ENCODE measurements at regions not wholly inside any gene's neighbourhood (a gene's known extent, or its start where the extent isn't known, plus 50 kb on each side); places are given as distances from the start of the nearest gene placed in this dataset.
A peak's percentile ranks its signal among the peaks of the same experiment; 100 is the strongest.
"Not testable (repeated sequence)": the region's sequence is repeated elsewhere in the genome, so short reads cannot be mapped to it uniquely, and the experiment has no call there.

DNA sequence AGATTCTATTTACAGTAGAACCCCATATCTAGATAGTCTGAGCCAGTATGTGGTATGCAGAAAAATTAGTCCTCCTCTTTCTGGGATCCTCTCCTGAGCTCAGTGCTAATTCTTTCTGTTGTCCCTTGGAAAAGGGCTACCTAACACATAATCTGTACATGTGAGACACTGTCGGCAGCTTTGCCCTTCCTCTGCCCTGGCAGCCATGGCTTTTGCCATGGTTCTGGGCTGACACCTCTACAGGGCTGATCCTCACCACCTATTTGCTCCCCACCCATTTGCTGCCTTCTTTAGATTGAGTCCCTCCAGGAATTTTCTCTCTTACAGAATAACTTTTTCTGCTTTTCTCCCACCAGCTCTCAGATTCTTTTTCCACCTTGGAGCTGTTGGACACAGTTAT is 64.7 kb upstream of the MAP9 start:
- Histone ChIP-seq H3K4me1 (0 out of 3 replicates have a peak, but pooled peaks cover 3% of the 10 kb centered on the region), H3K27ac (no peak overlapping the region), H3K9me3 (no peaks in the 10 kb centered on the region), H3K4me3 (no peak overlapping the region), H3K4me2 (peak overlapping the region; percentile 74; the same call in 2 of the 3 replicates)
- ChIA-PET POLR2A (no interaction called here), CTCF (no interaction called here)
- no peak for TF ChIP-seq TFCP2L1 (CRISPR knock-in tag; IDR thresholded peaks at IDR 0.05)
- no peak for TF ChIP-seq CHD4 (IDR thresholded peaks at IDR 0.05; ENCODE audit: borderline replicate concordance)
- ATAC-seq (peak; percentile 62 to 64; a peak in 3 of 6 replicates), DNase-seq (ENCODE audit: low read depth in 1 of 2, low spot score in 1 of 2) (no peak), FAIRE-seq (no peak)
- 8% methylated on average over 1 of the region's 1 CpG for WGBS (ENCODE audit: missing lambda C conversion rate)

DNA sequence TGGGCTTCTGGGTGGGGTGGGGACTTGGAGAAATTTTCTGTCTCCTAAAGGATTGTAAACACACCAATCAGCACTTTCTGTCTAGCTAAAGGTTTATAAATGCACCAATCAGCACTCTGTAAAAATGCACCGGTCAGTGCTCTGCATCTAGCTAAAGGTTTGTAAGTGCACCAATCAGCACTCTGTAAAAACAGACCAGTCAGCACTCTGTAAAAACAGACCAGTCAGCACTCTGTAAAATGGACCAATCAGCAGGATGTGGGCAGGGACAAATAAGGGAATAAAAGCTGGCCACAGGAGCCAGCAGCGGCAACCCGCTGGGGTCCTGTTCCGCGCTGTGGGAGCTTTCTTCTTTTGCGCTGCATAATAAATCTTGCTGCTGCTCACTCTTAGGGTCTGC is 63.0 kb upstream of the MAP9 start:
- H3K4me1 ChIP-seq; H3K9me3 ChIP-seq; DNase-seq (ENCODE audit: low read depth in 1 of 2, low spot score in 1 of 2); H3K27ac ChIP-seq; CTCF ChIA-PET; H3K4me2 ChIP-seq; H3K4me3 ChIP-seq; FAIRE-seq; POLR2A ChIA-PET; ATAC-seq: not testable (repeated sequence)
- peak; percentile 86 for TF ChIP-seq MAFK (IDR thresholded peaks at IDR 0.05; ENCODE audit: partially characterized antibody)
- 82% methylated on average over 6 of the region's 6 CpGs for WGBS (ENCODE audit: missing lambda C conversion rate)

DNA sequence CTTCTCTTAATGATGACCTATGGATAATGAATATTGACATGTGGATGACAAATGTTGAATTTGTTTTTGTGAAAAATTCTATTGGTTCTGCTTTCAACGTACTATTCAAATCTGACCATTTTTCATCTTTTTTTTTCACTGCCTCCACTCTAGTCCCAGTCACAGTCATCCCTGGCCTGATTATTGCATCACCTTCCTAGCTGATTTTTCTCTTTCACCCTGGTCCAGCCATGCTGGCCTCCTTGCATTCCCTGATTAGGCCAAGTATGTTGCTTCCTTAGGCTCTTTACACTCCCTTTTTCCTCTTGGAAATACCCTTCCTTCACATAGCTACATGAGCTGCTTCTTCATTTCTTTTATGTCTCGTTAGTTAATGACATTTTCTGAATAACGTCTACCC is 58.1 kb upstream of the MAP9 start:
- Histone ChIP-seq H3K4me2 (no peak overlapping the region), H3K9me3 (no peaks in the 10 kb centered on the region), H3K4me1 (0 out of 3 replicates have a peak, but pooled peaks cover 2% of the 10 kb centered on the region), H3K27ac (no peak overlapping the region), H3K4me3 (no peak overlapping the region)
- POLR2A ChIA-PET: no interaction called here
- CTCF ChIA-PET: interaction anchor here (1.0 to 1.3 kb wide), 2 partner anchors 9 to 1610 kb away, joined by 3 to 5 read pairs; no protein-coding TSS in a partner anchor
- no peak for ATAC-seq
- TF ChIP-seq SREBF2 (IDR thresholded peaks at IDR 0.05) (no peak), MAFK (IDR thresholded peaks at IDR 0.05; ENCODE audit: partially characterized antibody) (no peak), BHLHE40 (IDR thresholded peaks at IDR 0.05; ENCODE audit: low read depth, low read length) (no peak), EP300 (IDR thresholded peaks at IDR 0.05) (no peak), ELK1 (IDR thresholded peaks at IDR 0.05; ENCODE audit: low read depth, low read length) (no peak), POLR2AphosphoS2 (conservative IDR thresholded peaks at IDR 0.05; ENCODE audit: low read length) (no peak), TP53 (CRISPR knock-in tag; IDR thresholded peaks at IDR 0.05) (no peak), CHD4 (IDR thresholded peaks at IDR 0.05; ENCODE audit: borderline replicate concordance) (no peak), PHF8 (IDR thresholded peaks at IDR 0.05; ENCODE audit: borderline replicate concordance, low read depth) (no peak)
- TF ChIP-seq, protein P1, sequence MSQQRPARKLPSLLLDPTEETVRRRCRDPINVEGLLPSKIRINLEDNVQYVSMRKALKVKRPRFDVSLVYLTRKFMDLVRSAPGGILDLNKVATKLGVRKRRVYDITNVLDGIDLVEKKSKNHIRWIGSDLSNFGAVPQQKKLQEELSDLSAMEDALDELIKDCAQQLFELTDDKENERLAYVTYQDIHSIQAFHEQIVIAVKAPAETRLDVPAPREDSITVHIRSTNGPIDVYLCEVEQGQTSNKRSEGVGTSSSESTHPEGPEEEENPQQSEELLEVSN (IDR thresholded peaks at IDR 0.05; ENCODE audit: borderline replicate concordance, low read depth): no peak
- FAIRE-seq: no peak
- WGBS (ENCODE audit: missing lambda C conversion rate): 51% methylated on average over 3 of the region's 3 CpGs
- no peak for DNase-seq (ENCODE audit: low read depth in 1 of 2, low spot score in 1 of 2)

GRCh38 chr4:155434366-155434765 is 57.6 kb upstream of the MAP9 start:
- CTCF ChIA-PET: interaction anchor here (1.0 kb wide), 1 partner anchor 1611 kb away, joined by 3 read pairs; no protein-coding TSS in a partner anchor
- ATAC-seq (no peak), FAIRE-seq (no peak), DNase-seq (ENCODE audit: low read depth in 1 of 2, low spot score in 1 of 2) (no peak)
- 57% methylated on average over 1 of the region's 1 CpG for WGBS (ENCODE audit: missing lambda C conversion rate)
- POLR2A ChIA-PET: no interaction called here
- Histone ChIP-seq H3K9me3 (no peaks in the 10 kb centered on the region), H3K4me3 (no peak overlapping the region), H3K27ac (no peak overlapping the region), H3K4me2 (no peak overlapping the region), H3K4me1 (0 out of 3 replicates have a peak, but pooled peaks cover 2% of the 10 kb centered on the region)
- TF ChIP-seq POLR2AphosphoS2 (conservative IDR thresholded peaks at IDR 0.05; ENCODE audit: low read length): no peak
- no peak for TF ChIP-seq KDM5A (IDR thresholded peaks at IDR 0.05)
- TF ChIP-seq SMC3 (IDR thresholded peaks at IDR 0.05): no peak
- no peak for TF ChIP-seq CHD4 (IDR thresholded peaks at IDR 0.05; ENCODE audit: borderline replicate concordance)
- TF ChIP-seq, protein P2, sequence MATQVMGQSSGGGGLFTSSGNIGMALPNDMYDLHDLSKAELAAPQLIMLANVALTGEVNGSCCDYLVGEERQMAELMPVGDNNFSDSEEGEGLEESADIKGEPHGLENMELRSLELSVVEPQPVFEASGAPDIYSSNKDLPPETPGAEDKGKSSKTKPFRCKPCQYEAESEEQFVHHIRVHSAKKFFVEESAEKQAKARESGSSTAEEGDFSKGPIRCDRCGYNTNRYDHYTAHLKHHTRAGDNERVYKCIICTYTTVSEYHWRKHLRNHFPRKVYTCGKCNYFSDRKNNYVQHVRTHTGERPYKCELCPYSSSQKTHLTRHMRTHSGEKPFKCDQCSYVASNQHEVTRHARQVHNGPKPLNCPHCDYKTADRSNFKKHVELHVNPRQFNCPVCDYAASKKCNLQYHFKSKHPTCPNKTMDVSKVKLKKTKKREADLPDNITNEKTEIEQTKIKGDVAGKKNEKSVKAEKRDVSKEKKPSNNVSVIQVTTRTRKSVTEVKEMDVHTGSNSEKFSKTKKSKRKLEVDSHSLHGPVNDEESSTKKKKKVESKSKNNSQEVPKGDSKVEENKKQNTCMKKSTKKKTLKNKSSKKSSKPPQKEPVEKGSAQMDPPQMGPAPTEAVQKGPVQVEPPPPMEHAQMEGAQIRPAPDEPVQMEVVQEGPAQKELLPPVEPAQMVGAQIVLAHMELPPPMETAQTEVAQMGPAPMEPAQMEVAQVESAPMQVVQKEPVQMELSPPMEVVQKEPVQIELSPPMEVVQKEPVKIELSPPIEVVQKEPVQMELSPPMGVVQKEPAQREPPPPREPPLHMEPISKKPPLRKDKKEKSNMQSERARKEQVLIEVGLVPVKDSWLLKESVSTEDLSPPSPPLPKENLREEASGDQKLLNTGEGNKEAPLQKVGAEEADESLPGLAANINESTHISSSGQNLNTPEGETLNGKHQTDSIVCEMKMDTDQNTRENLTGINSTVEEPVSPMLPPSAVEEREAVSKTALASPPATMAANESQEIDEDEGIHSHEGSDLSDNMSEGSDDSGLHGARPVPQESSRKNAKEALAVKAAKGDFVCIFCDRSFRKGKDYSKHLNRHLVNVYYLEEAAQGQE (IDR thresholded peaks at IDR 0.05): no peak
- TF ChIP-seq CTCF (IDR thresholded peaks at IDR 0.05): no peak
- no peak for TF ChIP-seq JUNB (IDR thresholded peaks at IDR 0.05)
- TF ChIP-seq, protein P3, sequence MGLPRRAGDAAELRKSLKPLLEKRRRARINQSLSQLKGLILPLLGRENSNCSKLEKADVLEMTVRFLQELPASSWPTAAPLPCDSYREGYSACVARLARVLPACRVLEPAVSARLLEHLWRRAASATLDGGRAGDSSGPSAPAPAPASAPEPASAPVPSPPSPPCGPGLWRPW (IDR thresholded peaks at IDR 0.05): no peak
- no peak for TF ChIP-seq ZSCAN20 (CRISPR knock-in tag; IDR thresholded peaks at IDR 0.05)
- TF ChIP-seq CHD2 (IDR thresholded peaks at IDR 0.05; ENCODE audit: low read length, partially characterized antibody): no peak
- no peak for TF ChIP-seq FOXS1 (CRISPR knock-in tag; IDR thresholded peaks at IDR 0.05)
- TF ChIP-seq TP53 (CRISPR knock-in tag; IDR thresholded peaks at IDR 0.05): no peak
- no peak for TF ChIP-seq HDAC2 (IDR thresholded peaks at IDR 0.05)
- TF ChIP-seq RCOR1 (IDR thresholded peaks at IDR 0.05; ENCODE audit: low read depth, low read length): no peak
- no peak for TF ChIP-seq EHMT2 (IDR thresholded peaks at IDR 0.05; ENCODE audit: low read depth)

Measured in A549 (cell line).